HFF-Myc (cell line): ENCODE measurements at regions not wholly inside any gene's neighbourhood (a gene's known extent, or its start where the extent isn't known, plus 50 kb on each side); places are given as distances from the start of the nearest gene placed in this dataset.

ENCODE experiments used
- DNase-seq: peaks from one replicate; pipeline ENCODE4 v3.0.0-alpha.2; 2011; ENCODE audit warnings: low read depth; ENCODE audit errors: extremely low read depth
- H3K4me3 ChIP-seq: replicated peaks from 2 replicates; pipeline ENCODE4 v1.5.1; 2011; ENCODE audit warnings: low read depth, mild to moderate bottlenecking, control low read depth, low read length
- TF ChIP-seq, protein P1 (sequence below): IDR thresholded peaks from 2 replicates; pipeline ENCODE4 v1.5.1; 2012; ENCODE audit warnings: mild to moderate bottlenecking, low read depth, low read length, control low read depth; ENCODE audit errors: missing control alignments

GRCh38 chr6:62612471-62612870 lies 326.4 kb upstream of the KHDRBS2 start:
- no peak overlapping the region for H3K4me3 ChIP-seq
- no peak for DNase-seq
- TF ChIP-seq, protein P1, sequence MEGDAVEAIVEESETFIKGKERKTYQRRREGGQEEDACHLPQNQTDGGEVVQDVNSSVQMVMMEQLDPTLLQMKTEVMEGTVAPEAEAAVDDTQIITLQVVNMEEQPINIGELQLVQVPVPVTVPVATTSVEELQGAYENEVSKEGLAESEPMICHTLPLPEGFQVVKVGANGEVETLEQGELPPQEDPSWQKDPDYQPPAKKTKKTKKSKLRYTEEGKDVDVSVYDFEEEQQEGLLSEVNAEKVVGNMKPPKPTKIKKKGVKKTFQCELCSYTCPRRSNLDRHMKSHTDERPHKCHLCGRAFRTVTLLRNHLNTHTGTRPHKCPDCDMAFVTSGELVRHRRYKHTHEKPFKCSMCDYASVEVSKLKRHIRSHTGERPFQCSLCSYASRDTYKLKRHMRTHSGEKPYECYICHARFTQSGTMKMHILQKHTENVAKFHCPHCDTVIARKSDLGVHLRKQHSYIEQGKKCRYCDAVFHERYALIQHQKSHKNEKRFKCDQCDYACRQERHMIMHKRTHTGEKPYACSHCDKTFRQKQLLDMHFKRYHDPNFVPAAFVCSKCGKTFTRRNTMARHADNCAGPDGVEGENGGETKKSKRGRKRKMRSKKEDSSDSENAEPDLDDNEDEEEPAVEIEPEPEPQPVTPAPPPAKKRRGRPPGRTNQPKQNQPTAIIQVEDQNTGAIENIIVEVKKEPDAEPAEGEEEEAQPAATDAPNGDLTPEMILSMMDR: no peak

DNA sequence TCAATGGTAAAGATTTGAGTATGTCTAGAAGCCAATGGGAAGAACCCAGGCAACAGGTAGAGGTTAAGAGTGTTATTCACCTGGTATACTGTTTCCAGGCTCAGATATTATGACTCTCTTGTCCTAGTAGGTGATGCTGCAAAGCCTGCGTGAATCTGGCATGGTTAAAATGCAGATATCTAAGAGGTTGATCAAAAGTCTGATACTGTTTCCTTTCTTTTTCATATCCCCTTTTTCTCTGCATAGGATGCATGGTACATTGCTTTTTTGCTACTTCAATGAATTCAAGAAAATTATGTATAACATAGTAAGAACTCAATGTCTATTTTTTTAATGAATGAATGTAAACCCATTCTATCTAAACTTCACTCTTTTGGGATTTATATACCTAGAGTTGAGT lies 284.3 kb upstream of the KHDRBS2 start:
- TF ChIP-seq, protein P1: no peak
- no peak overlapping the region for H3K4me3 ChIP-seq

DNA sequence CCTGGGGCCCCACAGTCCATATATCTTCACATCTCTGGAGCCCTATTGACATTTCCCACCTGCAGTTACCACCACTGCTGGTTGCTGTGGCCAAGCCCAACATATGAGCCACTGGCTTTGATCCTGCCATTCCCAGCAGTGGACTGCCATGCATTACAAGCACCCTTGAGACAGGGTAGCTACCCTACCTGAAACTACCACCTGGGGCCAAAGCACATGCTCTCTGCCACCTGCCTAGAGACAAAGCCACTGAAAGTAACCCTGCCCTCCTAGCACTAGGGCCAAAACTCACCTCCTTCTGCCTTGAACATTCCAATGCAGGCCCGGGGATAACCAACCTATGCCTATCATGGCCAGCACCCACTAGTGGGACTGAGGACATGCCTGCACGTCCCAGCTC lies 255.5 kb upstream of the KHDRBS2 start:
- no peak overlapping the region for H3K4me3 ChIP-seq
- DNase-seq: no peak
- TF ChIP-seq, protein P1: no peak

More for the DNA sequence above, 284.3 kb upstream of the KHDRBS2 start:
- no peak for DNase-seq

GRCh38 chr6:62530985-62531384 lies 245.0 kb upstream of the KHDRBS2 start:
- TF ChIP-seq, protein P1: no peak
- no peak for DNase-seq
- no peak overlapping the region for H3K4me3 ChIP-seq

DNA sequence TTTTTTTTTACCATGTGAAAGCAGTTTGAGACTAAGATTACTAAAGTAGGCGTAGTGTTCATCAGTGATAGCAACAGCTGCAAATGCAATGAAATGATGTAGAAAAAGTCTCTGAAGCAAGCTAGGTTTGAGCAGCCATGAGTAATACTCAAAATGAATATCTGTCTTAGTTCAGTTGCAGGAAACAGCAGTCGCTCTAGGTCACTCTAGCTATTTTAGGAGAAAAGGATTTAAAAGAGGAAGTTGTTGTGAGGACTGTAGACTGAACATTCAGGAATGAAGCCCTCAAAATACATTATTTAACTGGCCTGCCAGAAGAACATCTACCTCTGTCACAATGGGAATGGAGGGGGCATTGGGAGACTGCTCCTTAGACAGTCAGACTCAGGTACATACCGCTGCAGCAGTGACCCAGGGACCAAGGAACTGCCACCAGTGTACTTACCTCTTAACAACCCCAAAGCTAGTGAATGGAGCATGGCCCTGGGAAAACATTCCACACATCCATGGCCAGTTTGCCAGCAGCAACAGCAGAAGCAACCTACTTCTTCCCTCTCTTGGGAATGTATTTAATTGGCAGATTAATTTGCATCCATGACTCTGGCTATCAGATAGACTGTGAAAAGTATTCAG lies 243.0 kb upstream of the KHDRBS2 start:
- no peak for DNase-seq
- TF ChIP-seq, protein P1: no peak
- H3K4me3 ChIP-seq: no peak overlapping the region

GRCh38 chr6:62523630-62524029 lies 237.6 kb upstream of the KHDRBS2 start:
- H3K4me3 ChIP-seq: no peak overlapping the region
- TF ChIP-seq, protein P1: no peak
- DNase-seq: no peak

DNA sequence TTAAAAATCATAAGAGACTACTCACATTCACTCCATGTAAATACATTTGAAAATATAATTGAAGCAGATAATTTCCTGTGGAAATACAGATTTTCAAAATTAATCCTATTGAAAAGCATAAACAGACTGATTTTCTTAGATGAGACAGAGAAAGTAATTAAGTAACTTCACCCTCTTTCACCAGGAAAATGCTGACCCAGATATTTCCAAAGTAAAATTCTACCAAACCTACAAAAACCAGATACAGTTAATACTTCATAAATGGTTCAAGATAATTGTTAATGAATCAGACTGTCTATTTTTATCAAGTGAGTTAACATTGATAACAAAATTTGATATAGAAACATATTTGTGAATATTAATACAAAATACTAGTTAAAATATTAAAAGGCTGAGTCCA lies 233.5 kb upstream of the KHDRBS2 start:
- TF ChIP-seq, protein P1: no peak
- DNase-seq: no peak
- H3K4me3 ChIP-seq: no peak overlapping the region
